Hindlimb muscle (tissue), 1 donor: ENCODE measurements at regions not wholly inside any gene's neighbourhood (a gene's known extent, or its start where the extent isn't known, plus 50 kb on each side); places are given as distances from the start of the nearest gene placed in this dataset.
"Not testable (repeated sequence)": the region's sequence is repeated elsewhere in the genome, so short reads cannot be mapped to it uniquely, and the experiment has no call there.

Source experiments
- DNase-seq: peaks from one replicate; pipeline ENCODE4 v3.0.0-alpha.2; 2013

DNA sequence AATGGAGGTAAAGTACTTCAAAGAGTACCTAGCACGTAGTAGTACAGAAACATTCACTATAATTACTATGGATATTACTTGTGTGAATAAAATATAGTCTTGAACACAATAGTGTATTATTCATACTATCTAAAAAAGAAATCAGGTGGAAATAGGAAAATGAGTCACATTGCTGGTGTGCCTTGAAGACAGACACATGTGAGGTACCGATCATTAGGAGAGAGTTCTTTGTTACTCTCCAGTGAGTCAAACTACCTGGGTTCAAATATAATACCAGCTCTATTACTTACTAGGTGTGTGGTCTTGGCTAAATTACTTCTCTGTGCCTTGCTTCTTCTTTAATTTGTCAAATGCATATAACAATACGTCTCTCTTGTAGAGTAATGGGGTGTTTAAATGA, 50.8 kb upstream of the BEND6 start:
- no peak for DNase-seq

DNA sequence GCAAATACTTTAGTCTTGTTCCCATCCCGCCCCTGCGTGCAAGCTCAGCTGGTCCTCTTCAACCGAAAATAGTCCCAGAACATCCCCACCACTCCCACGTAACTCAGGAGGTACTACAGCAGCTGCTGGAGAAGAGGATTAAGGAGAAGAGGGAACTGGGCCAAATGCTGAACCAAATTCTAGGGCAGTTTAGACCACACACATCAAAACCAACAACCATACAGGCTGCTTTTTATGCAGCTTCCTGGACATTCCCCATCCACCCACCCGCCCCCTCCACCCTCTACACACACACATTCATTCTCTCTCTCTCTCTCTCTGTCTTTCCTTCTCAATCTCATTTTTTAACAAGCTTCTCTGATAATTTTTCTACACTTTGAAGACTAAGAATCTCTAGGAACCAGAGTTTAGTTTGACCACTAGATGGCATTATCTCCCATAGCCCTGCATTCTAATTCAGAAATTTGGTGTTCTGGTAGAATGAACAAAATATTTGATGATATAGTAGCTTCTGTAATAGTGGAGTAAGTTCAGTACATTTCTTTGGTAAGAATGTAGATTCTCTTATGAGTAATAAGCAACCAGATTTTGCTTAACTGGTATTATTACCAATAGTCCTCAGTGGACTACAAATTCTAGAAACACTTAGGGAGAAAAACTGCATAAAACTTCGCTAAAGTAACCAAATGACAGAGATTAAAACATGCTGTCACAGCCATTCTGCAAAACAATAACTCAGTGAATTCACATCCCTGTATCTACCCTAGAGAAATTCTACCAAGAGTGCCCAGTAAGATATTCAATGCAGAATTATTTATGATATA, 52.1 kb upstream of the BEND6 start:
- DNase-seq: peak; percentile 16

DNA sequence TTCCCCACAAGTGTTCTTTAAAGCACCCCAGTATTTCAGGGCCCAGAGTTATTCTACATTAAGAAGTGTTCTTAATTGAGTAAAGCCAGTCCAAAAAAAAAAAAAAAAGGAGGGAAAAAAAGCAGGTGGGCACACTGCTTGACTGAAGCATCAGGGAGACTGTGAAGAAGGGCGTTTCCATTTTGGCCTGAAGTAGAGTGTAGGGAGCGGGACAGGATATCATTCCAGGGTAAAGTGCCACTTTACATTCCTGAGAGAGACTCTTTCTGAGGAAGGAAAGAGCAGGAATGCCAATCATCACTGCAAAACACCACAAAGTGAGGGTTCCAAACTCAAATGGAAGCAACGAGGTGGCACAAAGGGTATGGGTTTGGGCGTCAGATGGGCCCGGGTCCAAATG, 54.1 kb upstream of the BEND6 start:
- DNase-seq: no peak

DNA sequence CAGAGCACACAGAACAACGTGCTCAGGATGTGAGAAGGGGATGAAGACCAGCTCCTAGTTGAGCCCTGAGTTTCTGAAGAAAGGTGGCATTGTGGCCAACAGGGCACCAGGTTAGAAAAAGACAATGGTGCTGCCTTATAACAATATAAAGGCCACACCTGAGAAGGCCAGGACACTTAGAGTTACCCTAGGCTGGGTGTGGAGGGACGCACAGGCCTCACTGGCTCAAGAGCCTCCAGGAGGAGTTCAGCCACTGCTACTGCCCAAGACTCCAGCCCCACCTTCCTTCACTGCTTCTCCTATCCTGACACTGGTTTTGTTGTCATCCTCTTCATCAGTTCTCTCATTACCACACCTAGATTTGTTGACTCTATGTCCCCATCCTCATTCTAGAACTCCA, 55.2 kb upstream of the BEND6 start:
- DNase-seq: no peak

DNA sequence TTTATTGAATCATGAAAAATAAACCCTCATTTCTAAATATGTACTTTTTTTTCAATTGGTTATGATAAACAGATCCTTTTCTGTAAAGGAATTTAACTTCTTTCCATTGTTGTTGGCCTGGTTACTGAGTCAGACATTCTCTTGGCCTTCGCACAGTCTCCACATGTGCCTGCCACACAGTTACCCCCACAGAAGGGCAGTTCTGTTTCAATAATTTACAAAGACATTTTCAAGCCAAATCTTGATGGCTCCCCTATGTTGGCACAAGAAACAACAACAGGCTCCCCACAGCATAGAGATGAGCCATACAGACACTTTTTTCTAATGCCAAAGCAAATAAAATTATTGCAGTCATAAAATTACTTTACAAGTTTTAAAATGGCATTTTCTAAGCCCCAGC, 55.6 kb upstream of the BEND6 start:
- no peak for DNase-seq

GRCh38 chr6:56897789-56898529, 56.9 kb upstream of the BEND6 start:
- no peak for DNase-seq

DNA sequence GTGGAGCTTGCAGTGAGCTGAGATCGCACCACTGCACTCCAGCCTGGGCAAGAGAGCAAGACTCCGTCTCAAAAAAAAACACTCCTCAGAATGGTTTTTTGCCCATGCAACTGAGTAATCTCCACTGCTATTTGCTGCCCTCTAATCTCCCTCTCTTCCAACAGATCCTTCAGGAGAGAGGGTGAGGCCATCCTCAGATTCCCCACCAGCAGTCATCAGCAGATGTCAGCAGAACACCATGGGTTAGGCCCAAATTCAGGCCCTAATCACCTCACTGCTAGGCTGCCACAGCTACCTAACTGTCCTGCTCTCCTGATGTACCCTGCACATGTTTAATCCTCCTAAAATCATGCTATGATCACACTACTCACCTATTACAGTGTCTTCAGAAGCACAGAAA, 63.2 kb upstream of the BEND6 start:
- DNase-seq: no peak

DNA sequence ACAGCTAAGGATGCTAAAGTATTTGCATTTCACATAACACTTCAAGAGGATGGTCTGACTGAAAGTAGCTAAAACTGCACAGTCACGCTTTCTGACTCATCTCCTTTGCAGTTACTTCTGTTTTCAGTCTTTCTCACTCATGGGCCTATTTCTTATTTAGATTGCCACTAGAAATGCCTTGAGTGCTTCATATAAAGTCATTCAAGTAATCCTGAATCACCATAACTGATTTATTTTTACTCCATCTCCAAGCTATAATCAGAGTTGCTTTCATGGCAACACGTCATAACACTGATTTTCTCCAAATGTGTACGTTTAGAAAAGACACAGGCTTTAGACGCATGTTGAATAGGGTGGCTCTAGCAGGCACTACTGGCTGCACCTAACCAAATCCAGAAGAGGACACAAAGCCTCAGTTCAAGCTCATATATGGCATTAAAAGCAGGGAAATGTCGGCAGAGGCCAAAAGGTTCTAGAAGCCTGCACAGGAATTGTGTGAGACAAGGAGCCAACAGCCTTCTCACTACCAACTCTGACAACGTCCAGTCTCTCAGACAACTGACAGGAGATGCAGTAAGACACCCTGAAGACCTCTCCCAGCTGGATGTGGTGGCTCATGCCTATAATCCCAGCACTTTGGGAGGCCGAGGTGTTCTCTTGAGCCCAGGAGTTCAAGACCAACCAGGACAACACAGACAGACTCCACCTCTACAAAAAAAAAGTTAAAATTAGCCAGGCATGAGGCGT, 64.1 kb upstream of the BEND6 start:
- no peak for DNase-seq

DNA sequence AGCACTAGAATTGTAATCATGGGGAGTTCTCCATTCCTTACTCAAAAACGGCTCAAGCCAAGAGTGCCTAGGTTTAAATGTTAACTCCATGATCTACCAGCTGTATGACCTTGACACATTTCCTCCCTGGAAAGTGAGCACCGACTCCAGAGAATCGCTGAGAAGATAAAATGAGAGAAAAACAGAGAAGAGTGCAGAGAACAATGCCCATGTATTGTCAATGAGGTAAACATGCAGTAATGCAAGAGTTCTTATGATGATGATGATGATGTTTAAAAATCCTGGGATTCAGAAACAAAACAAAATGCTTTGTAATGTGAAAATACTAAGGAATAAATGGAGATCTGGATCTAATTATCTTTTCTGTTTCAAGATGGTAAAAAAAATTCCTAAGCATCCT, 64.8 kb upstream of the BEND6 start:
- no peak for DNase-seq

- no peak for DNase-seq
Measured at GRCh38 chr6:56889492-56889891, 65.4 kb upstream of the BEND6 start.

DNA sequence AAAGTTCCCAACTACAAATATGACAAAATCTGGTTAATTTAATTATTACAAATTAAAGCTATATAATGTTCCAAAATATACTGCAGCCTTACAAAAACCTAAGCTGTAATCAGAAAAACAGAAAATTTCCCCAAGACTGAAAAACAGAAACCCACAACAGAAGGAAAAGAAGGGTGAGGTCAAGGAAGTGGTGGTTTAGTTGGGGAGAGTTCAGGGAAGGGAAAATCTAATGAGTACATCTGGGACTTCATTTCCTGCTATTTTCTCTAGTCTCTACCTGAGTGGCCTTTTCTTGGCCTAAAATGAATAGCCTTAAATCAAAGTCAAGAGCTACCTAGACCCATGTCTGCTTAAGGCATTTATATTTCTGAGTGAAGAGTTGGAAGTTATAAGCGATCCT, 66.2 kb upstream of the BEND6 start:
- no peak for DNase-seq

DNA sequence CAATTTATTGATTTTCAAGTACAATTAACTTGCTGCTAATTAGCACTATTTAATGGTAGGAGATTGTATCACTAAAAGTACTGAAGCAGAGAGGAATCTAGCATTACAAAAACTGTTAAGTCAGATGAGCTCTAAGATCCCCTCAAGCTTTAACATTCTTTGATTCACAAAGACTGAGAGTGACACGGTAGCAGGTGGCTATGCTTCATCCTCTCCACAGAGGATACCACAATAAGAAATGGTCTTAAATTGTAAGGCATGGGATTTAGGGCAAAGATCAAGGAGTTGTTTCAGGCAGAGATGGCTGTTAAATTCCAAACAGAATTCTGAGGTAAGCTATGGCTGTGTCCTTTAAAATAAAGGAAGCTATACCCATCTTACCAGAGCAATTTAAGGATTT, 67.8 kb upstream of the BEND6 start:
- DNase-seq: no peak

DNA sequence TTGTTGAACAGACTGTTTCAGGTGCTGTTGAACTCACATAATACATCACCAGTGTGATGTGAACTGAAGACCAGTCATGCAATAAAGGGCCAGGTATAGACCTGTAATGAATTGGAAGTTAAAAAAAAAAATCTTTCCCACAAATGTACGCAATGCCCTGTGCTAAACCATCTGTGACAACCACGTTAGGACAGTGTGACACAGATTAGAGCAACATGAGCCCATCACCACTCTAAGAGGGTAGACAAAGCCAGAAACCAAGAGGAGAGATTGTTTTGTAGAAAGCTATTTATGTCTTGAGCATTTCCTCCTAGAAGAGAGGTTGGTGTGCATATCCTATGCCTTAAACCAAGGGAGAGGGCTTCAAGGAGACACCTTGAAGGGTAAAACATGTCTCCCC, 77.0 kb upstream of the BEND6 start:
- DNase-seq: no peak

- DNase-seq: no peak
Measured at GRCh38 chr6:56875961-56876360, 78.9 kb upstream of the BEND6 start.

DNA sequence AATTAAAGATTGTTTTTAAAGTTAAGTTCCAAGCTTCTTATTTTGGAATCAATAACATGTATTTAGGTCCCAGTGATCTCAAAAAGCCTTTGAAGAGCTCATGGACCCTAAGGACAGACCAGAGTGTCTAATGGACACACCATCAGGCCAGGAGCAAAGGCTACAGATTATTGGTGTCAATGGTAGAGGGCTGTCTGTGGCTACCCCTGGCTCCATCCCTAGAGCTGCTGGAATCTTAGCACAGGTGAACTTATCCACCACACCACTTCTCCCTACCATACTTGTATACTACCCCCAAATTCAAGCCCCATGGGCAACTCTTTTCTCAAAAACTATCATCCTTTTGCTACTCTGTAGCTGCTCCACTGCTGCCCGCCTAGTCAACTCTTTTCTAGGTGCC, 79.4 kb upstream of the BEND6 start:
- DNase-seq: no peak

DNA sequence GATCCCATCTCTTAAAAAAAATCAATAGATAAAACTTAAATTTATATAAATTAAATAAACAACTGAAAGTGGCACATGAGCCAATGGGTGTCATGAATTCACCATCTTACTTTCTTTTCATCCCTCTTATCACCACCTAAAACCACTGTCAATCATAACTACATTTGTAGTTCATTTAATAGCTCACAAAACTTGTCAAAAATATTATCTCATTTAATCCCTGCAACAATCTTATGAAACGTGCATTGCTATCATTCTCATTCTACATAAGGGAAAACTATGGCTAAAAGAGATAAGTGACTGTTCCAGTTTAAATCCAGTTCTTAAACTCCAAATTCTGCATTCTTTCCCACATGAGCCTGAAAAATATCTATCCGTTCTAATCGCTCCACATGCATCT, 80.6 kb upstream of the BEND6 start:
- DNase-seq: no peak

GRCh38 chr6:56870053-56870452, 84.9 kb upstream of the BEND6 start:
- DNase-seq: not testable (repeated sequence)

DNA sequence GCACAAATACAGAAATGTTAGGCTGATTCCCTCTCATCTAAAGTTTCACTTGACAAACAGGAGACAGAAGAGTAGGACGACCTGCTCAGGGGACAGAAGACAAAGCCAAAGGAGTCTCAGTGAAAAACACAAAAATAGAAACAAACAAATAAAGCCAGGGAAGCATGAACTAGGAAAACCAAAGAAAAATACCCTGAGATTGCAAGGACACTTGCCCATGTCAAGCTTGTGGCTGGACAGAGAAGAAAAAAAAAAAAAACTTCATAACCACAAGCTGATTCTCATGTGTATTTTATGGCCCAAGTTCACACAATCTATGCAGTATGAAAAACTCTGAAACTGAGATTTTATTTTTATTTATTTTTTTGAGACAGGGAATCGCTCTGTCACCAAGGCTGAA, 85.6 kb upstream of the BEND6 start:
- DNase-seq: no peak

GRCh38 chr6:56868687-56869086, 86.2 kb upstream of the BEND6 start:
- DNase-seq: no peak

- DNase-seq: no peak
Measured at GRCh38 chr6:56866917-56867522, 87.9 kb upstream of the BEND6 start.

DNA sequence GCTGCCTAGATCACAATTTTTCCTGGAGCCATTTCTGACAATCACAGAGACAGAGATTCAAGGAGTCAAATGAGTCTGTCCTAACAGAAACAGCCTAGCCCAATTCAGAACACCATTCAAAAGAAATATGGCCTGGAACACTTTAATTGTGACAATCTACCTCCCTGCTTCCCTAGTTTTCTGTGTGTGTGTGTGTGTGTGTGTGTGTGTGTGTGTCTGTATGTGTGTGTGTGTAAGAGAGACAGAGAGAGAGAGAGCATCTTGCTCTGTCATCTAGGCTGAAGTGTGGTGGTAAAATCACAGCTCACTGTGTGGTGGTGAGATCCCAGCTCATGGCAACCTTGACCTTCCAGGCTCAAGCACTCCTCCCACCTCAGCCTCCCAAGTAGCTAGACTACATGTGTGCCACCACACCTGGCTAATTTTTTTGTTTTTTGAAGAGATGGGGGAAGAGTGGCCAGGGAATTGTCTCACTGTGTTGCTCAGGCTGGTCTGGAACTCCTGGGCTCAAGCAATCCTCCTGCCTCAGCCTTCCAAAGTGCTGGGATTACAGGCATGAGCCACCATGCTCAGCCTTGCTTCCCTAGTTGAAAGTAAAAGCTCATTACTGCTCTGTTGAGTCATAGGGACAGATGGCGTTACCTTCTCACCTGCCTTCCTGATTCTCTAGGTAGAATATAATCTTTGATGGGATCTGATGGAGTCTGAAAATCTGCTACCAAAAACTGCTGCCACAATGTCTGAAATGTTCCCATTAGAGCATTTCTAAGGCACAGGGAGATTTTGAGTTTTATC, 89.6 kb upstream of the BEND6 start:
- no peak for DNase-seq

DNA sequence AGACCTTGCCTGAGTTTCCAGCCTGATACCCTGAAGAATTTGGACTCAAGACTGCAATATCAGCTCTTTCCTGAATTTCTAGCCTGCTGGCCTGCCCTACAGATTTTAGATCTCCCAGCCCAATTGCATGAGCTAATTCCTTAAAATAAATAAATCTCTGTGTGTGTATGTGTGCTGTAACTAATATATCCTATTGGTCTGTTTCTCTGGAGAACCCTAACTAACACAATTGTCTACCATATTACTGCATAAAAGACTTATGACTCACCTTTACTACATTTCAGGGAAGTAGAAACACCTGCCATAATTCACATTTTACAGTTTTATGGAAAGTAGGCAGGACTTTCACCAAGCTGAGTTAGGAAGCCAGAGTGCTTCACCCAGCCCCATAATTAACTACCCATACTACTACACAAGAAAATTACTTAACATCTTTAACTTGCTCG, 90.7 kb upstream of the BEND6 start:
- no peak for DNase-seq
